Smooth muscle cell (in vitro differentiated cells): ENCODE measurements at regions not wholly inside any gene's neighbourhood (a gene's known extent, or its start where the extent isn't known, plus 50 kb on each side); places are given as distances from the start of the nearest gene placed in this dataset.

Experiments
- DNase-seq: peaks from one replicate; lab custom pipeline; 2025; ENCODE audit not compliant: unreplicated experiment; lab: John Stamatoyannopoulos, UW
- H2AFZ ChIP-seq: fragments of 200-600 bp; sonication (generic); 2 replicates; pipeline ENCODE4 v1.6.0; 2016; ENCODE audit warnings: antibody characterized with exemption, low read depth, mild to moderate bottlenecking
- H3F3A ChIP-seq: fragments of 200-600 bp; sonication (generic); 2 replicates; pipeline ENCODE4 v1.6.0; 2017; ENCODE audit warnings: antibody characterized with exemption, low read depth
- H3K27ac ChIP-seq: fragments of 200-600 bp; sonication (generic); 2 replicates; pipeline ENCODE4 v1.5.1; 2016; ENCODE audit warnings: low read depth, mild to moderate bottlenecking
- H3K27me3 ChIP-seq: fragments of 200-600 bp; sonication (generic); 2 replicates; pipeline ENCODE4 v1.6.1; 2016; ENCODE audit warnings: low read depth, mild to moderate bottlenecking
- H3K36me3 ChIP-seq: fragments of 200-600 bp; sonication (generic); 2 replicates; pipeline ENCODE4 v1.5.1; 2016; ENCODE audit warnings: low read depth
- H3K4me1 ChIP-seq: fragments of 200-600 bp; sonication (generic); 2 replicates; pipeline ENCODE4 v1.5.1; 2016; ENCODE audit warnings: low read depth
- H3K4me2 ChIP-seq: fragments of 200-600 bp; sonication (generic); 2 replicates; pipeline ENCODE4 v1.6.0; 2016; ENCODE audit warnings: mild to moderate bottlenecking
- H3K4me3 ChIP-seq: fragments of 200-600 bp; sonication (generic); 2 replicates; pipeline ENCODE4 v1.5.1; 2016; ENCODE audit warnings: mild to moderate bottlenecking
- H3K79me2 ChIP-seq: fragments of 200-600 bp; sonication (generic); 2 replicates; pipeline ENCODE4 v1.6.0; 2016; ENCODE audit warnings: low read depth, mild to moderate bottlenecking
- H3K9ac ChIP-seq: fragments of 200-600 bp; sonication (generic); 2 replicates; pipeline ENCODE4 v1.6.0; 2016; ENCODE audit warnings: low read depth
- H3K9me3 ChIP-seq: fragments of 200-600 bp; sonication (generic); replicated peaks from 2 replicates; pipeline ENCODE4 v1.5.1; 2016; ENCODE audit warnings: low read depth
- H4K20me1 ChIP-seq: fragments of 200-600 bp; sonication (generic); 2 replicates; pipeline ENCODE4 v1.6.0; 2016; ENCODE audit warnings: low read depth
- WGBS: methylation state at CpG from one replicate; pipeline ENCODE4 v1.1.7; 2016; ENCODE audit warnings: low lambda C conversion rate; 5-methylcytosine and 5-hydroxymethylcytosine counted together
- TF ChIP-seq, protein P1 (sequence below): fragments of 200-600 bp; sonication (generic); IDR thresholded peaks from 2 replicates; pipeline ENCODE4 v1.5.1; 2017; ENCODE audit warnings: borderline replicate concordance, mild to moderate bottlenecking, antibody characterized with exemption; ENCODE audit not compliant: insufficient read depth, poor library complexity, severe bottlenecking

DNA sequence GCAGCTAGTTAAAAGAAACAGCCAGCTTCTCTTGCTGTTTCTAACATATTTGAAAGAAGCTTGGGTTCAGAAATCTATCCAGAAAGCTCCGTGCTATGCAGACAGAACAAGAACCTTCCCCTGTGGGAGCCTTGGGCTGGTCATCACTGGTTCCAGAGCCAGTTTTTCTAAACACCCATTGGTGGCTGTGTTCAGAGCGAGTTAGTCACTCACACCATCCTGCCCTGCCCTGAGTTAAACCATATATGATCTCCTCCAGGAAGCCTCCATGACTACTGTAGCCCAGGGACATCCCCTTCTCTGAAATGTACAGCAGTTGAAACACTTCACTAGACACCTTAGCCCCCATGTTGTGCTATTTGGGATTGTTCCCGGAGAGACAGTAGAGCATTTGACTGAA, 200.8 kb upstream of the SGCG start:
- no peak overlapping the region for H3K4me2 ChIP-seq
- no peak overlapping the region for H2AFZ ChIP-seq
- no peaks in the 10 kb centered on the region for H3K36me3 ChIP-seq
- H3K9me3 ChIP-seq, result peaks cover 3% of the 10 kb centered on the region
- 89% methylated on average over 3 of the region's 3 CpGs for WGBS
- H3K9ac ChIP-seq, result no peak overlapping the region
- no peaks in the 10 kb centered on the region for H3K27me3 ChIP-seq
- no peak for DNase-seq
- H3F3A ChIP-seq, result no peaks in the 10 kb centered on the region
- no peaks in the 10 kb centered on the region for H4K20me1 ChIP-seq
- no peak overlapping the region for H3K4me3 ChIP-seq
- TF ChIP-seq, protein P1, sequence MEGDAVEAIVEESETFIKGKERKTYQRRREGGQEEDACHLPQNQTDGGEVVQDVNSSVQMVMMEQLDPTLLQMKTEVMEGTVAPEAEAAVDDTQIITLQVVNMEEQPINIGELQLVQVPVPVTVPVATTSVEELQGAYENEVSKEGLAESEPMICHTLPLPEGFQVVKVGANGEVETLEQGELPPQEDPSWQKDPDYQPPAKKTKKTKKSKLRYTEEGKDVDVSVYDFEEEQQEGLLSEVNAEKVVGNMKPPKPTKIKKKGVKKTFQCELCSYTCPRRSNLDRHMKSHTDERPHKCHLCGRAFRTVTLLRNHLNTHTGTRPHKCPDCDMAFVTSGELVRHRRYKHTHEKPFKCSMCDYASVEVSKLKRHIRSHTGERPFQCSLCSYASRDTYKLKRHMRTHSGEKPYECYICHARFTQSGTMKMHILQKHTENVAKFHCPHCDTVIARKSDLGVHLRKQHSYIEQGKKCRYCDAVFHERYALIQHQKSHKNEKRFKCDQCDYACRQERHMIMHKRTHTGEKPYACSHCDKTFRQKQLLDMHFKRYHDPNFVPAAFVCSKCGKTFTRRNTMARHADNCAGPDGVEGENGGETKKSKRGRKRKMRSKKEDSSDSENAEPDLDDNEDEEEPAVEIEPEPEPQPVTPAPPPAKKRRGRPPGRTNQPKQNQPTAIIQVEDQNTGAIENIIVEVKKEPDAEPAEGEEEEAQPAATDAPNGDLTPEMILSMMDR, result no peak
- no peak overlapping the region for H3K27ac ChIP-seq
- H3K4me1 ChIP-seq, result no peaks in the 10 kb centered on the region
- H3K79me2 ChIP-seq, result no peaks in the 10 kb centered on the region

DNA sequence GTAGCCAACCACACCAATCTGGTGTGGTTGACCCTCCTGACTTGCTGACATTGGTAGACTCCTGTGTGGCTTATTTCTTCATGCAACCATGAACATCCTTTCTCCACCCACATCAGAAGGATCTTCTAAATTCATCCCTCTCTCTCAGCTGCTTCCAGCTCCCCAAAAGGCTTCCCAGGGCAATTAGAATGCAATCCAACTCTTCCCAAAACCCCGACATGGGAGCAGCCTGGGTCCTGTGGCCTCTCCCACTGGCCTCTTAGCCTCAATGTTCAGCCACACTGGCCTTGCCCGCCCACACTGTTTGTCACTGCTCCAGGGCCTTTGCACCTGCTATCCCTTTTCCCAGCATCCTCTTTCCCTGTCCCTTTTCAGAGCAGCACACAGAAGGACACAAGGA, 199.8 kb upstream of the SGCG start:
- Histone ChIP-seq H3K36me3 (no peaks in the 10 kb centered on the region), H3K27ac (no peak overlapping the region), H2AFZ (no peak overlapping the region), H3K4me2 (no peak overlapping the region), H3F3A (no peaks in the 10 kb centered on the region), H3K9ac (no peak overlapping the region), H3K9me3 (peaks cover 3% of the 10 kb centered on the region), H3K79me2 (no peaks in the 10 kb centered on the region), H3K4me1 (no peaks in the 10 kb centered on the region), H3K27me3 (no peaks in the 10 kb centered on the region), H3K4me3 (no peak overlapping the region), H4K20me1 (no peaks in the 10 kb centered on the region)
- no peak for DNase-seq
- TF ChIP-seq, protein P1, result no peak
- 100% methylated on average over 2 of the region's 2 CpGs for WGBS

DNA sequence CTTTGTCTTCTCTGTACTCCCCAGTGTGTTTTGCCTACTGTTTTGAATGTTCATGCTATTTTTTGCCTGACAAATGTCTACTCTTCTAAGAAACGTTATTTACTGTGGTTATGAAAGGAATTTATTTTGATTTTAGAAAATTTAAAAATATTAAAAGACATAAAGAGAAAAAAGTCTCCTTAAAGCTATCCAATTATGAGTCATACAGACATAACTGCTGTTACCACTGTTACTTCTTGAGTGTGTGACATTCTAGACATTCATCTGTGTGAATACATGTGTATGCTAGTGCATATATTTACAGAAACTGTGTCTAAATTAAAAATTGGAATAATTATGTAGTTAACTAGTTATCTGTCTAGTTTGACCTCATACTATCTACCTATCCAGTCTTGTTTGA, 187.6 kb upstream of the SGCG start:
- no peak overlapping the region for H3K27ac ChIP-seq
- H3K4me3 ChIP-seq, result no peak overlapping the region
- no peaks in the 10 kb centered on the region for H3K27me3 ChIP-seq
- peak overlapping the region; percentile 54 for H2AFZ ChIP-seq
- H3K9me3 ChIP-seq, result no peaks in the 10 kb centered on the region
- WGBS, result 35% methylated on average over 1 of the region's 1 CpG
- no peaks in the 10 kb centered on the region for H3K79me2 ChIP-seq
- H3K9ac ChIP-seq, result no peak overlapping the region
- TF ChIP-seq, protein P1, result no peak
- H3K4me1 ChIP-seq, result no peaks in the 10 kb centered on the region
- H3K36me3 ChIP-seq, result no peaks in the 10 kb centered on the region
- no peaks in the 10 kb centered on the region for H3F3A ChIP-seq
- H4K20me1 ChIP-seq, result no peaks in the 10 kb centered on the region
- DNase-seq, result no peak
- H3K4me2 ChIP-seq, result no peak overlapping the region

DNA sequence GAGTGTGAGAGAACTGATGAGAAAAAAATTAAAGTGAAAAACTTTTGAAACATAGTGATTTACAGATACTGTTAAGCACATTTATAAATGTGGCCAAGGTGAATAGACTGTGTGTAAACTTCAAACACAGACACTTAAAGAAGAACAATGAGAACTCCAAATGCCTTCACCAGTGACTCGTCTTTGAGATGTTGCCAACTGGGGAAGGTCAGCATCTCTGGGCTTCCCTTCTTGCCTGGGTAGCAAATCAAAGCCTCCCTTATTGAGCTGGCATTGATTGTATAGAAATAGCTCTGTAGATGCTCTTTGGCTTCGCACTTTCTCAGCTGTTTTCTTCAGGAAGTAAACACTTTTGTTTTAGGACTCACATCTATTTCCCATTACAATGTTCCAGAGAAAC, 177.3 kb upstream of the SGCG start:
- Histone ChIP-seq H3K27ac (no peak overlapping the region), H3K27me3 (no peaks in the 10 kb centered on the region), H3K36me3 (no peaks in the 10 kb centered on the region), H2AFZ (no peak overlapping the region), H3K4me2 (no peak overlapping the region), H4K20me1 (no peaks in the 10 kb centered on the region), H3K4me1 (no peaks in the 10 kb centered on the region), H3K9ac (no peak overlapping the region), H3K4me3 (no peak overlapping the region), H3F3A (no peaks in the 10 kb centered on the region), H3K79me2 (no peaks in the 10 kb centered on the region), H3K9me3 (no peaks in the 10 kb centered on the region)
- no peak for DNase-seq
- 91% methylated on average over 2 of the region's 2 CpGs for WGBS
- TF ChIP-seq, protein P1, result no peak
